ENCODE measurements at regions not wholly inside any gene's neighbourhood (a gene's known extent, or its start where the extent isn't known, plus 50 kb on each side); places are given as distances from the start of the nearest gene placed in this dataset.
A peak's percentile ranks its signal among the peaks of the same experiment; 100 is the strongest.

DNA sequence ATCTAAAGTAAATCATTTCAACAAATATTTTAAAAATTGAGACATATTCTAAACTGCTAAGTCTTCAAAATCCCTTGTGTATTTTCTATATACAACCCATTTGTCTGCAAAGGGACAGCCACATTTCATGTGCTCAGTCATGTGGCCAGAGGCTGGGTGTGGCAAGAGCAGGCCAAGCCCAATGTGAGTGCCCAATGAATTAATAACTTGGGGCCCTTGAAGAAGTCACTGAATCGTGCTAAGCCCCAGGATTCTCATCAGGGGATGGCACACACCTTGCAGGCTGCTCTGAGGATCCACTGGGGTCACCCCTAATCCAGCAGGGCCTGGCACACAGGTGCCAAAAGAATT is 78.2 kb upstream of the SMIM23 start:
- Histone ChIP-seq H3K23me2 (ENCODE audit: low read depth, low read length) (no peaks in the 10 kb centered on the region), H3K4me2 (ENCODE audit: insufficient read depth in 1 of 2, low read depth in 2 of 2, low read length in 2 of 2) (no peak overlapping the region), H2BK20ac (ENCODE audit: low read length) (no peak overlapping the region), H3K27me3 (replicated peaks in 1 of 4; ENCODE audit: control insufficient read depth in 3 of 4, extremely low read depth in 1 of 4, insufficient read depth in 3 of 4, low read length in 3 of 4) (peaks cover 0 to 4% (median 0%) of the 10 kb centered on the region in 4 experiments; a peak in 3 of 7 replicates), H3K23ac (ENCODE audit: insufficient read length) (no peak overlapping the region), H3K56ac (replicated peaks; ENCODE audit: insufficient read length, low read depth, low read length) (no peak overlapping the region), H4K20me1 (replicated peaks in 1 of 2; ENCODE audit: control insufficient read depth in 1 of 2, insufficient read depth in 2 of 2, low read length in 2 of 2) (no peaks in the 10 kb centered on the region), H2BK120ac (replicated peaks; ENCODE audit: low read depth, low read length) (no peak overlapping the region), H4K91ac (replicated peaks; ENCODE audit: insufficient read length, low read length) (no peak overlapping the region), H4K8ac (ENCODE audit: extremely low read depth, insufficient read depth, low read length) (no peak overlapping the region), H2AK5ac (ENCODE audit: low read depth, low read length) (no peak overlapping the region), H3K4ac (replicated peaks; ENCODE audit: insufficient read length, low read depth, low read length) (no peak overlapping the region), H3K9ac (replicated peaks in 1 of 4; ENCODE audit: extremely low read depth in 1 of 4, low read depth in 3 of 4, low read length in 3 of 4) (no peak overlapping the region), H2BK5ac (ENCODE audit: low read depth, low read length) (no peak overlapping the region), H3K79me2 (ENCODE audit: control insufficient read depth in 1 of 2, insufficient read depth in 2 of 2, low read length in 2 of 2) (no peaks in the 10 kb centered on the region), H2BK12ac (ENCODE audit: low read depth, low read length) (no peak overlapping the region), H3K36me3 (ENCODE audit: control insufficient read depth in 2 of 4, insufficient read depth in 4 of 4, low read length in 3 of 4) (no peaks in the 10 kb centered on the region), H2AFZ (ENCODE audit: low read length) (no peak overlapping the region), H3K18ac (ENCODE audit: extremely low read depth, low read length) (no peak overlapping the region), H3K9me3 (ENCODE audit: insufficient read depth in 2 of 2, low read depth in 1 of 2, low read length in 1 of 2) (no peaks in the 10 kb centered on the region), H3K4me1 (replicated peaks in 1 of 4; ENCODE audit: control insufficient read depth in 3 of 4, insufficient read depth in 4 of 4, low read length in 3 of 4) (0 out of 7 replicates have a peak, but pooled peaks cover 0 to 2% (median 0%) of the 10 kb centered on the region in 4 experiments), H4K5ac (ENCODE audit: insufficient read length, low read depth, low read length) (no peak overlapping the region), H3K4me3 (ENCODE audit: extremely low read depth in 1 of 4, insufficient read depth in 2 of 4, low read depth in 3 of 4, low read length in 4 of 4) (no peak overlapping the region), H3K27ac (ENCODE audit: low read depth, low read length) (no peak overlapping the region), H3K14ac (ENCODE audit: insufficient read length) (no peak overlapping the region), H3K79me1 (ENCODE audit: low read depth, low read length) (no peaks in the 10 kb centered on the region), H2BK15ac (ENCODE audit: low read length) (no peak overlapping the region)
- peak in 1 of 2 experiments; percentile 10 for DNase-seq (ENCODE audit: low read depth in 1 of 2, low spot score in 2 of 2)
- TF ChIP-seq EP300 (IDR thresholded peaks at IDR 0.05; ENCODE audit: borderline replicate concordance in 1 of 2, low read depth in 2 of 2, low read length in 2 of 2): no peak
- TF ChIP-seq SIN3A (conservative IDR thresholded peaks at IDR 0.05 in 1 of 2, IDR thresholded peaks at IDR 0.05 in 1 of 2; ENCODE audit: low read depth in 1 of 2, low read length in 2 of 2): no peak
- no peak for TF ChIP-seq SP2 (IDR thresholded peaks at IDR 0.05; ENCODE audit: low read length)
- no peak for TF ChIP-seq SP1 (IDR thresholded peaks at IDR 0.05; ENCODE audit: low read depth, low read length)
- TF ChIP-seq SAP30 (IDR thresholded peaks at IDR 0.05; ENCODE audit: insufficient read depth, insufficient replicate concordance, low read length): no peak
- no peak for TF ChIP-seq POU5F1 (IDR thresholded peaks at IDR 0.05; ENCODE audit: low read depth, low read length)
- WGBS, 2 experiments (ENCODE audit: extremely low coverage in 1 of 2, insufficient coverage in 1 of 2, insufficient read length in 1 of 2, insufficient replicate concordance in 2 of 2, low coverage in 1 of 2, low lambda C conversion rate in 2 of 2, missing lambda C conversion rate in 1 of 2): 83% methylated on average over 1 of the region's 1 CpG; no CpG with 5 or more reads in 1 of the 2 experiments
- ChIA-PET CTCF (ENCODE audit: partially characterized antibody) (interaction anchor here (1.1 to 1.2 kb wide), 2 partner anchors 37 to 289 kb away, joined by 3 read pairs; no protein-coding TSS in a partner anchor), POLR2A (ENCODE audit: partially characterized antibody) (no interaction called here)
- FAIRE-seq: no peak

Measured in H1 (cell line).